HG02588 (cell line): ENCODE measurements at regions not wholly inside any gene's neighbourhood (a gene's known extent, or its start where the extent isn't known, plus 50 kb on each side); places are given as distances from the start of the nearest gene placed in this dataset.

ENCODE experiments used
- ATAC-seq: cut with Tn5 transposase; IDR thresholded peaks from one replicate; pipeline ENCODE4 v1.9.1; 2021; ENCODE audit warnings: mild to moderate bottlenecking, moderate library complexity; ENCODE audit not compliant: unreplicated experiment

DNA sequence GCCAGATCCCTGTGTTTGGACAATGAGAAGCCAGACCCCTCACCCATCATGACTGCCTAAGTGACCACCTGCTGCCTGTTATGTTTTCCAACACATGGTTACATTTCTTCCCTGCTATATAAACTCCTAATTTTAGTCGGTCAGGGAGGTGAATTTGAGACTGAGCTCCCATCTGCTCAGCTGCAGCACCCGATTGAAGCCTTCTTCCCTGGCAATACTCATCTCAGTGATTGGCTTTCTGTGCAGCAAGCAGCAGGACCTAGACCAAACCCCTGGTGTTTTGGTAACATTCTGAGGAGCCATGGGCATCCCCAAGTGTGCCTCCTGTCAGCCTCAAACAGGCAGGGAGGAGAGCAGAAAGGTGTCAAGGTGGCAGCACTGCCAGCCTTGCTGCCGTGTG, 141.2 kb downstream of the CD8B2 start:
- no peak for ATAC-seq

DNA sequence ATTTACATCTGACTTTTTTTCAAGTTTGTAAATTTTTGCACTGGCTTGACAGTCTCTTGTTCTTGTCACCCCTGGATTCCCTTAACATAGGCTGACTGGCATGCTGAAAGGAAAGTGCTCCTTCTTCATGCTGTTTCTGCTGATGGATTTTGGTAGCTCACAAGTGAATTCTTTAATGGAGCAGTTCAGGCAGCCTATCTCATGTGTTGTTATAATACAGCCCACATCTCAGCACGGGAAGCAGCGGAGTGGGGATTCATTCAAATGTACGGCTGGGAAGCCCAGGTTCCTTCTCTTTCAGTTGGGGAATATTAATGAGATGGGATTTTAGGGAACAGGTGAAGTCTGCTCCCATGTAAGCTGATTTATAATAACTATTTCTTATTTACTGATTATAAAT, 142.8 kb downstream of the CD8B2 start:
- ATAC-seq, result no peak

DNA sequence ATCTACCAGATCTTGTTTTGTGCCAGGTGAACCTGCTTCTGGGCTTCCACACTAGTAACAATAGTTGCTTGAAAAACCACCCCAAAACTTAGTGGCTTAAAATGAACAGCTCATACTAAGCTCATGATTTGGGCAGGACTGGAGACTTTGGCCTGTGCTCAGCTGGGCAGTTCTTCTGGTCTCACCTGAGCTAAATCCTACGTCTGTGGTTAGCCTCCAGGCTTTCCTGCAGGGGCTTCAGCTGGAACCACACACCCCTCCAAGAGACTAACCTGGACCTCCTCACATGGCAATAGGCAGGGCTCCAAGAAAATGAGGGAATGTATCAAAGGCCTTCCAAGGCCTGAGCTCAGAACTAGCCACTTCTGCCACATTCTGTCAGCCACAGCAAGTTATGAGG, 144.1 kb downstream of the CD8B2 start:
- ATAC-seq, result no peak

DNA sequence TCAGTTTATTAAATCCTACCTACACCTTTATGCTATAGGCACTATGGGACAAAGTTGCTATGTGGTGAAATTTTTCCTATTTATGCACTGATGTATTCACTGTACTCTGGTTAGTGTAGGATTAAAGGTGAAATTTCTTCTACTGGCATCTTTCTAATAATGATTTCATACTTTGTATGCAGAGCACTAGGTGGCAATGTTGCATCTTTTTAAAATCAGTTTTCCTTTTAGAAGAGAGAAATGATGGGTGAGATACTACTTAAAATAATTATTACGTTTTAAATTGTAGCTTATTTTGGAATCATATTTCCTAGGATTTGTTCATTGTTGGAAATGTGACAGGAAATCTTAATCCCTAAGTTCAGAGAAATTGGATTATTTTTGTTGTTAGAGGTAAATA, 150.9 kb downstream of the CD8B2 start:
- no peak for ATAC-seq

DNA sequence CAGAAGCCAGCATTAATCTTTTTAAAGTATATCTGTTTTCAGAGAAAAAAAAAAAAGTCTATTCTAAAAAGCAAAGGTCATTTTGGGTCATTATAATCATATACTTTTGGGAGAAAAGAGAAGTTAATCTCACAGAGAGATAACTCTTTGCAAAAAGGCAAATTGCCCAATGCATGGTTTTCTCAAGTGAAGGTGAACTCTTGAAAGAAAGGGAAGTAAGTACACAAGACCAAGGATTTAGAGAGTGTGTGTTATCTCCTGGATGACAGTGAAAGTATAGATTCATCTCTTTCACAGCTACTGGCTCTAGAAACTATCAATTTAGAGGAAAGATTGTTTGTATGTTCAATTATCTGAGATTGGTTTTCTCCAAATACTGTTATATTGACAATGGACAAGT, 151.4 kb downstream of the CD8B2 start:
- no peak for ATAC-seq

DNA sequence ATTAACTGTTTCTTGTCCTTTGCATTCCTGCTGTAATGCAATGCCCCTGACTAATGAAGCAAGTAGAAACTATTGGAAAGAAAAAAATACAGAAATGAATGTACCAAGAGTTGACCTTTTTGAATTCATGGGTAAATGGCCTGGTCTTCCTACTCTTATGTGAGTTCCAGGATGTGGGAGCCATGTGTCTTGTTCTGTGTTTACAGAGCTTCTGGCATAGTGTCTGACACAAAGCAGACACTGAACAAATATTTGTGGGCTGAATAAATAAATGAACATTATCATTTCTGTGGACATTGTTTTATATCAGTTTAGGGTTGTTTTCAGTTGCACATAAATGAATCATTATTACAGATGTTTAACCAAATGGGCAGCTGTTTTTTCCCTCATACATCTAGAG, 155.5 kb downstream of the CD8B2 start:
- no peak for ATAC-seq

DNA sequence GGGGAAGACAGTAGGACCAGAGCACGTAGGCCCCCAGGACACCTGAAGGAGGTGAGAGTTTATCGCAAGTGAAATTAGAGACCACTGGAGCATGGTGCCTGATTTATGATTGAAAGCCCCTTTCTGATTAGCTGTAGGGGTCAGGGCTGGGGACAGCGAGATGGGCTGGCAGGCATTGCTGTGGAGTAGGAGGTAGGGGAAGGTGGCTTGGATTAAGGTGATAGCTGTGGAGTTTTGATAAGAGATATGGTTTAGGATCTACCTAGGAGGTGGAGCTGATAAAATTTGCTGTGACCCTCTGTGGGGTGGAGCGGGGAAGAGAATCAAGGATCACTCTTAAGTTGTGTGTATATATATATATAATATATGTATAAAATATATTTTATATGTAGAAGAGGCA, 157.5 kb downstream of the CD8B2 start:
- no peak for ATAC-seq

DNA sequence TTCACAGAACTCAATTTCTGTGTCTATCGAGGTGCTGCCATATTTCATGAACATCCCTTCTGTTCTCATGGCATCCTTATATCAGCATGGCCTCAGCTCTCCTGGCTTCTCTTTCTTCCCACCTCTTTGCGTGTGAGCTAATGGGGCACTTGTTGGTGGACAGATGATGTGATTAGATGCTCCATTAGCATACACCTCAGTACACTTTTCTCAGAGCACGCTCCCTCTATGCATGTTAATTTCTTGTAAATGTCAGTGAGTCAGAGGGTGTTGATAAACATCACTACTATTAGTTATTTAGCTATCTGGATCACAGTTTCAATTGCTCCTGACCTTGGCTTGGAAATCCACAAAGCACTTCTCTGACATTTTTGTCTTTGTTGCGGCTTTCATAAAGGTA, 159.4 kb downstream of the CD8B2 start:
- no peak for ATAC-seq

DNA sequence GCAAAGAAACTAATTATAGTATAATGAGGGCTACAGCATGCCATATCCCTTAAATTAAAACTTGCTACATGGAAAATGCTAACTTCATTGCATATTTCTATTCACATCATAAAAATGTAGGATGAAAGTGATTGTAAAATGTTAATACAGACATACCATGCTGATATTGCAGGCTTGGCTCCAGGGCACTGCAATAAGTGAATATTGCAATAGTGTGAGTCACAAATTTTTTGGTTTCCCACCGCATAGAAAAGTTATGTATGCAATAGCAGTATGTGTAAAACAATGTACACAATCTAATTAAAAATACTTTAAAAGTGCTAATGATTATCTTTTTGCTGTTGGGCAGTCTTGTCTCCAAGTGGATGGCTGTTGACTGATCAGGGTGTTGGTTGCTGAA, 162.1 kb downstream of the CD8B2 start:
- ATAC-seq, result no peak

DNA sequence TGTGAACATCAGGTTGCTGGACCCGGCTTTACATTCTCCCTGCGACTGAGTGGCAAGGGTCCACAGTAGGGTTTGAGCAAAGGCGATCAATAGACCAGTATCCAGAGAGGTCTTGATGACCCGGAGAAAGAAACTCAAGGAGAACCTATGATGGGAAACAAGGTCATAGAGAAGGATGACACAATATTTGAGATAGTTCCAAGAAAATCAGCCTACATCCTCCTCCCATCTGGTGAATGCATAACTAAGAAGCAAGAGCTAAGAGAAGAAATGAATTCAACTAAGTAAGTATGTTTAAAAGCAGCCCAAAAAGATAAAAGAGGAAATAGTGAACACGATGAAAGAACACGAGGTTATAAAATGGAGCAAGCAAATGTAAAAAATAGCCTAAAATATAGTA, 166.3 kb downstream of the CD8B2 start:
- no peak for ATAC-seq

DNA sequence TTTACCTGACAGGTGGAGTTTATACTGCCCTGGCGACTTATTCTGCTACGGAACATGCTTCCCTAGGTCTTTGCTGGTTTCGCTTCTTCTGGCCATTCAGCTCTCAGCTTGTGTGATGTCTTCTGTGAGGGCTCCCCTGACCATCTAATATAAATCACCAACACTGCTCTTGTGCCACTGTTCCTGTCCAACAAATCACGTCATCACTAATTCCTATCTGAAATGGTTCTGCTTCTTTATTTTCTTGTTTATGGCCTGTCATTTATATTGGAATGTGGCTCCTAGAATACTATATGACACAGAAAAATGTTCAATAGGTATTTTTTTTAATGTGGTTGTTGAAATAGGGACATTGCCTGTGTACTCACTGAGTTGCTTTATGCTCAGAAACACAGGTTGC, 171.5 kb downstream of the CD8B2 start:
- no peak for ATAC-seq

DNA sequence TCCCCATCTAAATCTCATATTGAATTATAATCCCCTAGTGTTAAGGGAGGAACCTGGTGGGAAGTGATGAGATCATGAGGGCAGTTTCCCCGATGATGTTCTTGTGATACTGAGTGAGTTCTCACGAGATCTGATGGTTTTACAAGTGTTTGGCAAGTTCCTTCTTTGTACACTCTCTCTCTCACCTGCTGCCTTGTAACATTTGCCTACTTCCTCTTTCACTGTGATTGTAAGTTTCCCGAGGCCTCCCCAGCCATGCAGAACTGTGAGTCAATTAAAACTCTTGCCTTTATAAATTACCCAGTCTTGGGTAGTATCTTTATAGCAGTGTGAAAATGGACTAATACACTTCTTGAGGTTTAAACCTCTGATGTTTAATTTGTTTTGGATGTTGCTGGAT, 177.5 kb downstream of the CD8B2 start:
- ATAC-seq, result peak; percentile 66

DNA sequence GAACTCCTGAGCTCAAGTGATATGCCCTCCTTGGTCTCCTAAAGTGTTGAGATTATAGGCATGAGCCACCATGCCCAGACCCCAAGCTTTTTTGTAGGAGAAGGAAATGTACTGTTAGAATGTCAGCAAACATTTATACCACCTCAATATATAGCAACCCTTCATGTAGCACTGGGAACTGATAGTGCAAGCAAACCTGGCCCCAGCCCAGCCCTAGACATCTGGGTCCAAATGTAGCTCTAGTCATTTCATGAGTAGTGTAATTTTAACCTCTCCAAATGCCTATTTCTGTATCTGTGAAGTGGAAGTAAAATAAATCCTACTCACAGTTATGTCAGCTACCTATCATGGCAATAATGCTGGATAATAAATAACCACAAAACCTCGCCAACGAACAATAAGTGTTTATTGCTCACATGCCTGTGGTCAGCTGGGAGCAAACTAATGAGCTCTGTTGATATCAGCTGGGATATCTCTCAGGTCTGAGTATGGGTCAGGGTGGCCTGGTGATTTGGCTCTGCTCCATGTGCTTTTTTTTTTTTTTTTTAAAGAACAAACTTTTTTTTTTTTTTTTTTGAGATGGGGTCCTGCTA, 180.4 kb downstream of the CD8B2 start:
- ATAC-seq, result no peak

DNA sequence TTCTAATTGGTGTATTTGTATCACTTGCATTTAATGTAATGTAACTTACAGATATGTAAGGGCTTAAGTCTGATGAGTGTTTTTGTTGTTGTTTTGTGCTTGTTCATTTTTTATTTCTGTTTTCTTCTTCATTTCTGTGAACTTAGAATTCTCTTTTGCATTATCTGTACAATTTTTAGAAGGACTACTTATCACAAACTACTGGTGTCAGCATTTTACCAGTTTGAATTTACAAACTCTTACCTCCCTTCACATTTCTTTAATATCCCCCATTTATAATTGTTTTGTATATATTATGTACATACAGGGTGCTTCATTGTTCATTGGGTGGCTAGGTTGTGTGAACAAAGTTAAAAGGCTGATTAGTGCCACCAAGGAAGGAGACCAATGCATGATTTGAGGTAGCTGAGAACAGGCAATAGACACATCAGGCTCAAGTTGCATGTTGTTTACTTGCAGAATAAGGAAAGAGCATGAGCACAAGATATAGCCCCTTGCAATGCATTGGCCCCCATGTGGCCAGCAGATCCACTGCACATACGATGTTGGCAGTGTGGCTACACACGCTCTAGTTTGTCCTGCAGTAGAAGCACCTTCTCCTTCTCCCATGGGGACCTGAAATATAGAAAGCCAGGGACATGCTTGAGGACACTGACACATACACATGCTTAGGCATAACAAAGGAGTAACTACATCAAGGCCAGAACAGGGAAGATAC, 198.2 kb downstream of the CD8B2 start:
- no peak for ATAC-seq

DNA sequence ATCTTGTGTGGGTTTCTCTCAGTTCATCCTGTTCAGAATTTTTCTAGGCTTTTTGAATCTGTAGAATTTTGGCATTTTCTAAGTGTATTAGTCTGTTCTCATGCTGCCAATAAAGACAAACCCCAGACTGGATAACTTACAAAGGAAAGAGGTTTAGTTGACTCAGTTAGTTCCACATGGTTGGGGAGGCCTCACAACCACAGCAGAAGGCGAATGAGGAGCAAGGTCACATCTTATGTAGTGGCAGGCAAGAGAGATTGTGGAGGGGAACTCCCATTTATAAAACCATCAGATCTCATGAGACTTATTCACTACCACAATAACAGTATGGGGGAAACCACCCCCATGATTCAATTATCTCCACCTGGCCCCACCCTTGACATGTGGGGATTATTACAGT, 199.2 kb downstream of the ST6GAL2 start:
- ATAC-seq, result no peak

DNA sequence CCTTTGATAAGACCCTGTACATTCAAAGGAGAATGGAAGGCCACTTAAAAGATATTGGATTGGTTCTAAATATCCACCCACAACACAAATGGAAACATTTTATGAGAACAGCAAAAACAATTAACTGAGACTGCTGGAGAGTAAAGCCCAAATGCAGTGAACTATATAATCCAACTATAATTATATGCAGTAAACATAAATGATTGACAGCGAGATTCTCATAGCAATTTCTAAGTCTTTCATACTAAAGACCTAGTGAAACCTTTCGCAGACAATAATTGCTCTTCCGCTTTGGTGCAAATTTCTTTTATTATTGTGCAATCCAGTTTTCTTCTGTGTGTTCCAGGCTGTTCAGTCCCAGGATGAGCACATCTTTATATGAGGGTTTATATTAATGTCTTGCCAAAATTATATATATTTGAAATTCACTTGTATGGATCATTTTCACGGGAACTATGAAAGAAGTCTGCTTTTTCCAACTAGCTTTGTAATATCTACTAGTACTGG, 190.9 kb downstream of the ST6GAL2 start:
- no peak for ATAC-seq

DNA sequence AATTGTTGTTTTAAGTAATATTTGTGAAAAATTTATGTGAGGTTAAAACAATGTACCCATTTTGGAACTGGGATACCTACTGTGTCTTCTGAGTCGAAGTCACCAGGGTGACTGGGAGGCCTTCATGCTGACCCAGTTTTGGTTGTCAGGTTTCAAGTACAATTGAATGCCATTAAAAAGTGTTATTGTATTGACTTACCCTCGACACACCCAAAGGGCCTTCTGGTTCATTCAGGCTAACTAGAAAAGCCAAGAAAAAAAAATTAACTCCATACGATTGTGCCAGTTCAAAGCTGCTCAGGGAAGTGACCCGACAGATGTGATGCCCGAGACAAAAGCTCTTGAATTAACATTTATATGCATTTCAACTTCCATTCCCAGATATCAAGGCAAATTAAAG, 190.0 kb downstream of the ST6GAL2 start:
- no peak for ATAC-seq

DNA sequence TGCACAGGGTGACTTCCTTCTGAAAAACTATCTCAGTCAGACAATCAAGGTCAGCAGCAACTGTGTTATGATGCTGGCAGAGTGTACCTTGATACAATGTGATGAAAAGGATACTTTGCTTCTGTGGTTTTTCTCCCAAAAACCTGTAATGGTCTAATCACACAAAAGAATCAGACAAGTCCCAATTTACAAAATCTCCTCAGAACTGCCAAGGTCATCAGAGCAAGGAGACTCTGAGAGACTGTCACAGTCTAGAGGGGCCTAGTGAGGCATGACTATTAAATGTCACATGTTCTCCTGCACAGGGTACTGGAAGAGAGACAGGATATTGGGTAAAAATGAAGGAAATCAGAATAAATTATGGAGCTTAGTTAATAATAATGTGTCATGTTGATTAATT, 185.4 kb downstream of the ST6GAL2 start:
- ATAC-seq, result no peak

DNA sequence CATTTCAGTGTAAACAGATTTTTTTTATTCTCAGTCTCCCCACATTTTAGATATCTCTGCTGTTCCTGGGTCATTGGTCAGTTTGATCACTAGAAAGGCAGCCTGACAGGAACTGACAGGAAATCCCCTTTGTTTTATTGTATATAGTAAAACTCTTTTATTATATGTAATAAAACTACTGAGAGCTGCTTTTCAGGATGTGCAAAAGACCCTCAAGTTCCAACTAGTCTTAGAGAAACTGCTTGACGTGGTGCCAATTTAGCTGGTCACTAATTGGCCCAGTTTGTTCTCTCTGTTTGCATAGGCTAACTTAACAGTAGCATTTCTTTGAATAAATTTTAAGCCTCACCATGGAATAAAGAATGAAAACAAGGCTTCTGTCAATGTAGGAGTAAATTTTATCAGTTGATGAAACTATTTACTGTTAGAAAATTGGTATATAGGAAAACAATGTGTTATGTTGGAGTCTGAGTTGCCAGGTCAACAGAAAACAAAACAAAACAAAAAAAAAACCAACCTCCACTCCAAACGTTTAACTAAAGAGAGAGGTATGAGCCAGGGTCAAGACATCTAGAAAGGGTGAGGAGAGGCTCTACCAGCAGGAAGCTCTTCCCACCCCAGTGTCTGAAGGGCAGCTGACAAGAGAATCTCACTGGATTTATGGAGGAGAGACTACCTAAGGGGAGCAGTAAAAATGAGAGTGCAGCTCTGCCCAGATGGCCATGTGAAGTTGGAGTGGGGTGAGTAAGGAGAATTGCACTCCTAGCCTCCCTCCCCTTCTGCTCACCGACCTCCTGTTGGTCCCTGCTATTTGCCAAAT, 184.6 kb downstream of the ST6GAL2 start:
- no peak for ATAC-seq

DNA sequence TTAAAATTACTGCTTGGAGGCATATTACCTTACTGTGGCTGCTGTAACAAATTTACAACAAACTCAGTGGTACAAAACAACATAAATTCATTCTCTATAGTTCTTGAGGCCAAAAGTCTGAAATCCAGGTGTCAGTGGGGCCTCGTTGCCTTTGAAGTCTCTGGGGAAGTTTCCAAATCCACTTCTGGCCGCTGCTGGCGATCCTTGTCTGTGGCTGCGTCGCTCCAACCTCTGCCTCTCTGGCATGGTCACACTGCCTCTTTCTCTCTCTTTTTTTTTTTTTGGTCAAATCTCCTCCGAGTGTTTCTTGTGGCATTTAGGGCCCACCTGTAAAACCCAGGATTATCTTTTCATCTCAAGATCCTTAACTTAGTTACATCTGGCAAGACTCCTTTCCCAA, 182.8 kb downstream of the ST6GAL2 start:
- no peak for ATAC-seq

DNA sequence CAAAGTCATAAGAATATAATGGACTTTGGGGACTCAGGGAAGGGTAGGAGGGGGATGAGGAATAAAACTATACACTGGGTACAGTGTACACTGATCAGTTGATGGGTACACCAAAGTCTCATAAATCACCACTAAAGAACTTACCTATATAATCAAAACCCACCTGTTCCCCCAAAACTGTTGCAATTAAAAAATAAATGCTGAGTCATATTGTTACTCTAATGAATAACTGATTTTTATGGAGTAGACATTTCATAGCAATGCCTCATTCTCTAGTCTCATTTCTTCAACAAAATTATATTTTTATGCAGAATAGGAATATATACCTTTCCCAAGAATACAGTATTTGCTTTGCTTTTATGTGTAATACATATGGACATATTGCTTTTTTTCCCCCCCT, 181.2 kb downstream of the ST6GAL2 start:
- no peak for ATAC-seq

DNA sequence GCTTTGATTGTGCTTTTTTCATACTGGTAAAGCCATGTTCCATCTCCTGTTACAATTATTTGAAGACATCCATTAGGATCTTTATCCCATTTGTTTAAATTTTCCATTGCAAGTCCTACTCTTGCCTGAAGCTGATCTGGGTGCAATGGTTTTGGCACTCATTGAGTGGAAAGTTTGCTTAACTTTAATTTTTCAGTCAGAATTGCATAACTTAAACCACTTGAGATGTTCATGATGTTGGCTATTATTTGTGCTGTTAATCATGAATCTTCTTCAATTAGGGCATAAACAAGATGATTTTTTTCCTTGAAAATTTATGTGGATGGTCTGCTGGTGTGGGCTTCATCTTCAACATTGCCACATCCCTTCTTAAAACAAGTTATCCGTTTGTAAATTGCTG, 180.1 kb downstream of the ST6GAL2 start:
- no peak for ATAC-seq
